ENCODE measurements at regions not wholly inside any gene's neighbourhood (a gene's known extent, or its start where the extent isn't known, plus 50 kb on each side); places are given as distances from the start of the nearest gene placed in this dataset.
"Not testable (repeated sequence)": the region's sequence is repeated elsewhere in the genome, so short reads cannot be mapped to it uniquely, and the experiment has no call there.

- DNase-seq, result no peak
These were observed 53.6 kb downstream of the APCS start for GRCh38 chr1:159641221-159641620.

- peak; percentile 77 to 92 (median 91) for DNase-seq
These were observed 59.1 kb downstream of the APCS start for GRCh38 chr1:159646687-159647086.

GRCh38 chr1:159647616-159648015 is 60.0 kb downstream of the APCS start:
- peak in 2 of 3 donors; percentile 32 to 47 for DNase-seq

- DNase-seq, result no peak
These were observed 61.9 kb downstream of the CRP start for GRCh38 chr1:159652506-159652905.

GRCh38 chr1:159653201-159653600 is 61.2 kb downstream of the CRP start:
- no peak for DNase-seq

- DNase-seq, result not testable (repeated sequence)
These were observed 56.9 kb downstream of the CRP start for GRCh38 chr1:159657477-159657876.

Data from suppressor macrophage treated with lipopolysaccharide for 1 hour (primary cell).